Adipocyte (in vitro differentiated cells): ENCODE measurements at regions not wholly inside any gene's neighbourhood (a gene's known extent, or its start where the extent isn't known, plus 50 kb on each side); places are given as distances from the start of the nearest gene placed in this dataset.

Experiments used
- DNase-seq: peaks from one replicate; pipeline ENCODE4 v3.0.0-alpha.2; 2015; ENCODE audit warnings: low read depth
- H3K27me3 ChIP-seq: replicated peaks from 2 replicates; pipeline ENCODE4 v1.7.0; 2013; ENCODE audit warnings: mild to moderate bottlenecking, low read length, moderate library complexity; ENCODE audit not compliant: control insufficient read depth, insufficient read depth
- H3K36me3 ChIP-seq: 2 replicates; pipeline ENCODE4 v1.7.0; 2013; ENCODE audit warnings: low read length, mild to moderate bottlenecking, moderate library complexity; ENCODE audit not compliant: control insufficient read depth, insufficient read depth, severe bottlenecking
- H3K4me1 ChIP-seq: 2 replicates; pipeline ENCODE4 v1.7.0; 2013; ENCODE audit warnings: mild to moderate bottlenecking, low read length, moderate library complexity; ENCODE audit not compliant: control insufficient read depth, insufficient read depth
- H3K4me3 ChIP-seq: 2 replicates; pipeline ENCODE4 v1.7.0; 2013; ENCODE audit warnings: mild to moderate bottlenecking, low read length, moderate library complexity
- H3K9ac ChIP-seq: 2 replicates; pipeline ENCODE4 v1.7.0; 2013; ENCODE audit warnings: mild to moderate bottlenecking, low read length, moderate library complexity
- H3K9me3 ChIP-seq: 2 replicates; pipeline ENCODE4 v1.7.0; 2013; ENCODE audit warnings: mild to moderate bottlenecking, low read length, moderate library complexity; ENCODE audit not compliant: control insufficient read depth

DNA sequence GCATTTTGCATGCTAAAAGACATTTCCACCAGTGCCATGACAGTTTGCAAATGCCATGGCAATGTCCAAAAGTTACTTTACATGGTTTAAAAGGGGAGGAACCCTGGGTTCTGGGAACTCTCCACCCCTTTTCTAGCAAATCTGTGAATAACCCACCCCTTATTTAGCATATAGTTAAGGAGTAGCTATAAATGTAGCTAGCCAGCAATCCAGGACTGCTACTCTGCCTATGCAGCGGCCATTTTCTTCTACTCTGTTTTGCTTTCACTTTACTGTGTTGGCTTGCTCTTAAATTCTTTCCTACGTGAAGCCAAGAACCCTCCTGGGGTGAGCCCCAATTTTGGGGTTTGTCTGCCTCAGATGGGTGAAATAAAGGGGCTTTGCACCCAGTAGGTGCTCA lies 141.0 kb downstream of the PTPN11 start:
- Histone ChIP-seq H3K4me1 (no peaks in the 10 kb centered on the region), H3K9ac (no peak overlapping the region), H3K4me3 (no peak overlapping the region), H3K9me3 (no peaks in the 10 kb centered on the region), H3K27me3 (peaks cover 9% of the 10 kb centered on the region), H3K36me3 (no peaks in the 10 kb centered on the region)
- DNase-seq, result peak; percentile 14

DNA sequence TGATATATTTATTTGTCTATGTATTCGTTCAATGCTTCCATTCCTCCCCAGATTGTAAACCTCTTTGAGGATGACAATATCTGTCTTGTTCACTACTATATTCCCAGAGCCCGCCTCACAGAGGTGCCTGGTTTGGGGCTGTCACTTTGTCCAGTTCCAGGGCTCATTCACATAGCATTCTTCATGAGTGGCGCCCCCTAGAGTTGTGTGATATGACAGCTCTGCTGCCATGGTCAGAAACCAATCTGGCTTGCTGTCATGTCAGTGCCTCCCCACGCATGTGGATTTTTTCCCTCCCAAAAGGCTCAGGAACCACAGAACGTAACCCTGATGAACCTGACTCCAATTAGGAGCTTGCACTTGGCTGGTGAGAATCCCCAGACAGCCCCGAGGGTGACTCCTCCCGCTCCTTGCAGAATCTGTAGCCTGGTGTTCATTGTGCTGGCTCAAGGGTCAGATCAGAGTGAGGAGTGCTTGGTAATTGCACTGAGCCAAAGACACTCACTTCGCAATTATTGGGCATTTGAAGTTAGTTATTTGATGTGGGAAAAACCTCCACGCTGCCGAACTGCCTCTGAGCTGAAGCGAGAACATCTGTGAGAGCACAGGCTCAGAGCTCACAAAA lies 145.5 kb downstream of the PTPN11 start:
- Histone ChIP-seq H3K36me3 (no peaks in the 10 kb centered on the region), H3K27me3 (peaks cover 15% of the 10 kb centered on the region), H3K9ac (no peak overlapping the region), H3K9me3 (no peaks in the 10 kb centered on the region), H3K4me1 (no peaks in the 10 kb centered on the region), H3K4me3 (no peak overlapping the region)
- DNase-seq, result no peak

DNA sequence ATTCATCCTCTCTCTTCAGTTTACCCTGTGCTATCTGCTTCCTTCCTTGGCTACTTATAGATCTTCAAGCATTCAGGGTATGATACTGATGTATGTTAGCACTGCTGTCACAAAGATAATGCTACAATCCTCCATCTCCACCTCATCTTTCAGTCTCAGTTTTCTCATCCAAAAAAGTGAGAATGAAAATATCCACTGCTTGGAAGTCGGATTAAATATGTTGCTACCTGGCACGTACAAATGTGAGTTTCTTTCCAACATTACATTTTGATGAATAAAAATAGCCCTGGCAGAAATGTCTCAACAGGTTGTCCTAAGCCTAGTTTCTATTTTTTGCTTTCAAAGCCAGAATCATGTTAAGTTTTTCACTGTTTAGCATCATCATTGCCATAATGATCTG lies 149.9 kb downstream of the PTPN11 start:
- DNase-seq, result no peak
- Histone ChIP-seq H3K27me3 (peaks cover 20% of the 10 kb centered on the region), H3K9ac (no peak overlapping the region), H3K36me3 (no peaks in the 10 kb centered on the region), H3K4me3 (no peak overlapping the region), H3K9me3 (no peaks in the 10 kb centered on the region), H3K4me1 (no peaks in the 10 kb centered on the region)

DNA sequence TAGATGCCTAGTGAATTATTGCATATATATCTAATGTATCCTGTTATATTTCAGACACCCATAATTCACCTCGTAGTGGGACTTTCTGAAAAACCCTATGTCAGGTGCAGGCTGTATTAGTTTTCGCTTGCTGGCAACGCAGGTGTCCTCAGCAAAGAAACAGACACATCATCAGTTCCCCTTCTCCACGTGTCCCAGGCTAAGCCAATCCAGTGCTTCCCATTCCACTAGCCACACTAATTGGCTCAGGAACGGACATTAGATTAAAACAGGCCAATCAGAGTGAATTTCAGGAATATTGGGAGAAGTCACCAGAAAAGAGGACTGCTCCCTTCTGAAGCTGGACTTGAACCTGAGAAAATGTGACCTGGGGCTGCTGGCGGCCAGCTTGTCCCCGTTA lies 151.3 kb downstream of the PTPN11 start:
- Histone ChIP-seq H3K36me3 (no peaks in the 10 kb centered on the region), H3K9ac (no peak overlapping the region), H3K27me3 (peaks cover 8% of the 10 kb centered on the region), H3K9me3 (no peaks in the 10 kb centered on the region), H3K4me1 (no peaks in the 10 kb centered on the region), H3K4me3 (no peak overlapping the region)
- no peak for DNase-seq

DNA sequence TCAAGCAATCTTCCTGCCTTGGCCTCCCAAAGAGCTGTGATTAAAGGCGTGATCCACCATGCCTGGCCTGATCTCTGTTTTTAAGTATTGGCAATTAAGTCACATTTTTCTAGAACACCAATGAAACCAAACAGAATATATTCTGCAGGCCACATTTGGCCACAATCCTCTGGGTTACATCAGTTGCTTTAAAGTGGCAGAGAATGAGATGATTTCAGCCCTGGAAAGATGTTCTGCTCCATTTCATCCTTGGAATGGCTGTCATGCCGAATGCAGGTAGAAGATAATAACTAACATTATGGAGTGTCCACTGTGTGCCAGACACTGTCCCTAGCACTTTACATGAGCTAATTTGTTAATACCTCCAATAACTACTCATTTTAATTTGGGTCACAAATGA lies 154.4 kb downstream of the PTPN11 start:
- no peaks in the 10 kb centered on the region for H3K36me3 ChIP-seq
- DNase-seq, result no peak
- H3K9ac ChIP-seq, result no peak overlapping the region
- no peaks in the 10 kb centered on the region for H3K9me3 ChIP-seq
- no peaks in the 10 kb centered on the region for H3K4me1 ChIP-seq
- H3K4me3 ChIP-seq, result no peak overlapping the region
- peaks cover 18% of the 10 kb centered on the region for H3K27me3 ChIP-seq

DNA sequence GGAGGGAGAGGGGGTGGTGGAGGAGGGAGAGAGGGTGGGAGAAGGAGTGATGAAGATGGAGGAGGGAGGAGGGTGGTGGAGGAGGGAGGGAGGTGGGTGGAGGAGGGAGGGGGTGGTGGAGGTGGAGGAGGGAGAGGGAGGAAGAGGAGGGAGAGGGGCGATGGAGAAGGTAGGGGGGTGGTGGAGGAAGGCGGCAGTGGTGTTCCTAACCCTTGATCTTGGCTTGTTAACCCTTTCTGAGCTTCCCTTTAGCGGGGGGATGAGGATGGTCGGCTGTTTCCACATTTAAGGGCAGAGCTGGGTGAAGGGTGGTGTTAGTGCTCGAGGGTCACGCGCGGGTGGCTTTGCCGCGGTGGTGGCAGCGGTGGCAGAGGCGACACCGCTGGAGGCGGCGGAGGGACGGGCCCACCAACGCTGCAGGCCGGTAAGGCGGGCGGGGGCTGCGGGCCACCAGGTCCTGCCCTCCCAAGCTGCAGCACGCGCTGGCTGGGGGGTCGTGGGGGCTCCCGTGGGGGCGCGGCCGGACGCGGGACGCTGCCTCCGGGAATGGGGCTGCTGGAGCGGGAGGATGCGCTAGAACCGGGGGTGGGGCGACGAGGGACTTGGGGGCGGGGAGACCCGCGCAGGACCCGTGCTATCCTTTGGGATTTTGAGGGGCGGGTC lies 156.3 kb downstream of the PTPN11 start:
- H3K9ac ChIP-seq, result no peak overlapping the region
- no peak for DNase-seq
- no peak overlapping the region for H3K4me3 ChIP-seq
- no peaks in the 10 kb centered on the region for H3K4me1 ChIP-seq
- peaks cover 2% of the 10 kb centered on the region for H3K9me3 ChIP-seq
- H3K36me3 ChIP-seq, result no peaks in the 10 kb centered on the region
- H3K27me3 ChIP-seq, result peaks cover 23% of the 10 kb centered on the region

DNA sequence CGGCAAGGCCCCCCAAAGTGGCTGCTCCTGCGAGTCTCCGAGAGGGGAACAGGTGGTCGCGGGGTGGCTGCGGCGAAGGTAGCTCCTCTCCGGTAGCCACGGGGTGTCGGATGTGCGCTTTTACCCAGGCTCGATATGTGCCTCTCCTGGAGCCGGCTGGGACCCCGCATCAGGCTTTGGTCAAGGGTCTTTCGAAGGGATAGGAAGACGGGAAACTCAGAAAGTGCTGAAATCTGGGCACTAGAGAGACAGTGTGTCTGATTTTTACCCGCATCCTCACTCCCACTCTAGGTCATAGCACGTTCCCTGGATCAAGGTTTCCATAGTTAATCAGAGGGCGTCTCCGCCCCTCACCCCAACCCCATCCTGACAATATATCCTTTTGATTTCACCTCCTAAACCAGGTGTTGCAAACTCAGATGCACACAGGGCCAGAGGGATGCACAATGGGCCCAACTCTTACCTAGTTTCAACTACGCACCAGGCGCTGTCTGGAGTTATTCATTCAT lies 156.9 kb downstream of the PTPN11 start:
- DNase-seq, result no peak
- no peak overlapping the region for H3K4me3 ChIP-seq
- peaks cover 23% of the 10 kb centered on the region for H3K27me3 ChIP-seq
- H3K4me1 ChIP-seq, result no peaks in the 10 kb centered on the region
- H3K36me3 ChIP-seq, result no peaks in the 10 kb centered on the region
- no peak overlapping the region for H3K9ac ChIP-seq
- peaks cover 2% of the 10 kb centered on the region for H3K9me3 ChIP-seq

DNA sequence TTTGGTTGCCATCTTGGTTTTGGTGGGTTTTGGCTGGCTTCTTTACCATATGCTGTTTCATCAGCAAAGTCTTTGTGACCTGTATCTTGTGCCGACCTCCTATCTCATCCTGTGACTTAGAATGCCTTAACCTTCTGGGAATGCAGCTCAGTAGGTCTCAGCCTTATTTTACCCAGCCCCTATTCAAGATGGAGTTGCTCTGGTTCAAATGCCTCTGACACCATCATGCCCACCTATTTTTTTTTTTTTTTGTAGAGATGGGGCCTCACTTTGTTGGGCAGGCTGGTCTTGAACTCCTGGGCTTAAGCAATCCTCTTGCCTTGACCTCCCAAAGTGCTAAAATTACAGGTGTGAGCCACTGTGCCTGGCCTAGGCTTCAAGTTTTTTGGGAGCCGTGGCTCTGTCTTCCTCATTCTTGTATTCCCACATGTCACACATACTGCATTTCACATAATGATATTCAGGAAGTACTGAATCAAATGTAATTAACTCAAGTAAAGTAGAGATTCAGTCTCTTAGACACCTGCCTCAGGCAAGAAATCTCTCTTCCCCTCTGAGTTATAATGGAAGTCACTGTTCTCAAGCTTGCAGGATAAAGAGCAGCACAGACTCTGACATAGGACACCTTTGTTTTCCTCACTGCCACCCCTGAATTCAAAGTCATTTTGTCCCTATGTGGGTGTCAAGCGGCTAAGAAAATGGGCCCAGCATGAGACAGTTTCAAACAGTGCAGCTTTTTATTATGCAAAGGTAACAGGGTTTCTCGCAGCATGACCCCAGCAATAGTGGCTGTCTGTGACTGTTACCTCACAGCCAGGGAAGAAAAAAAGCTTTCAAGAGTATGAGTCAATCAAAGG lies 159.0 kb downstream of the PTPN11 start:
- Histone ChIP-seq H3K36me3 (no peaks in the 10 kb centered on the region), H3K4me3 (no peak overlapping the region), H3K4me1 (no peaks in the 10 kb centered on the region), H3K9me3 (peaks cover 2% of the 10 kb centered on the region), H3K27me3 (peaks cover 23% of the 10 kb centered on the region), H3K9ac (no peak overlapping the region)
- DNase-seq, result no peak

DNA sequence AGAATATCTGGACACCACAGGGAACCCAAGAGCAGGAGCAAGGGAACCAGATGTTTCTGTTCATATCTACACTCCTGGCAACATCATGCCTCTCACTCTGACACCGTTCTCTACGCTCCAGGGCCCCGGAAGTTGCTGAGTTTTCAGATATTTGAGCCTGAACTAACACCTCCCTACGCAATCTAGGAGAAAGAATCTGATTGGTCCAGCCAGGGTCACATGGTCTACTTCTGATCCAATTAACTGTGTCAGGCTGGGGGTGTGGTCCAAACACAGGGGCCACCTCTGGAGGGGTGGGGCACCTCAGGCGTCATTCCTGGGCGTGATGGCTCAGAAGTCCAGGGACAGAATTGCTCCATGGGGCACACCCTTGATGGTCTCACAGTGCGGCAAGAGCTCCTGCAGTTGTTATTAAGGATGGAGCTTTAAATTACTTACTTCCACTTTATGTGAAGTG lies 165.5 kb downstream of the PTPN11 start:
- H3K9me3 ChIP-seq, result peaks cover 17% of the 10 kb centered on the region
- H3K4me1 ChIP-seq, result no peaks in the 10 kb centered on the region
- no peaks in the 10 kb centered on the region for H3K36me3 ChIP-seq
- DNase-seq, result no peak
- H3K9ac ChIP-seq, result no peak overlapping the region
- no peak overlapping the region for H3K4me3 ChIP-seq
- H3K27me3 ChIP-seq, result no peaks in the 10 kb centered on the region

DNA sequence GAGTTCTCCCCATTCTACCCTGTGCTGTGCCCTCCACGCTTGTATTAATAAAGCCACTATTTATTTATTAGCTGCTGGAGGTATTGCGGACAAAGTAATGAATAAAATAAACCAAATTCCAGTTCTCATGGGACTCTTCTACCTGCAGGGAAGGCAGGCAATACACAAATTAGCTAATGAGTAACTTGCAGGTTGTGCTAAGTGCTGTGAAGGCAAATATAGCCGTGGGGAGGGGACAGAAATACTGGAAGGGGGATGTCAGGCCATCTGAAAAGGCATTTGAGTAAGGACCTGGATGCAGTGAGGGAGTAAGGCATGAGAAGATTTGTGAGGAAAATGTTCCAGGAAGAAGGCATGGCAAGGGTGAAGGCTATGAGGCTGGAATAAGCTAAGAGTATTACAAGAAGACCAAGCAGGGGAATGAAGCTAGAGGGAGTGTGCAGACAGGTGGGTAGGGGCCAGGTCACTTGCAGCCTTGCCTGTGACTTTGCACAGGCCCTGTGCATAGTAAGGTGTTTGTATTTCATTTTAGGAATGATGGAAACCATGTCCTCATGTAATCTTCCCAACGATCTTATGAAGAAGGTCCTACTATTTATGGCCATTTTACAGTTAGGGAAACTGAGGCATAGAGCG lies 167.5 kb downstream of the PTPN11 start:
- peaks cover 17% of the 10 kb centered on the region for H3K9me3 ChIP-seq
- H3K27me3 ChIP-seq, result no peaks in the 10 kb centered on the region
- H3K9ac ChIP-seq, result no peak overlapping the region
- H3K36me3 ChIP-seq, result no peaks in the 10 kb centered on the region
- H3K4me1 ChIP-seq, result no peaks in the 10 kb centered on the region
- DNase-seq, result no peak
- H3K4me3 ChIP-seq, result no peak overlapping the region

DNA sequence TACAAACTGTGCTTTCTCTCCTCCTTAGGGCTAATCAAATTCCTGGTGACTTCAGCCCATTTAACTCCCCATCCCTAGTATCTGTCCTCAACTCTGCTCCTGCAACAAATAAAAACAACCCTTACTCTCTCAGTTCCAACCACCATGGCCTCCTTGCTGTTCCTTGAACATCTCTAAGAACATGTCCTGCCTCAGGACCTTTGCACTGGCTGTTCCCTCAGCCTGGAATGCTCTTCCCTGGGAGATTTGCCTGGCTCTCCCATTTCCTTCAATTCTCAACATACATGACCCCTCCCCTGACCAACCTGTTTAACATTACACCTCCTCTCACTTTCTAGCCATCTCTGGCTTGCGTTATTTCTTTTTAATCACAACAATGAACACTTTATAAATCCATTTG lies 170.5 kb downstream of the PTPN11 start:
- Histone ChIP-seq H3K4me1 (no peaks in the 10 kb centered on the region), H3K4me3 (no peak overlapping the region), H3K36me3 (no peaks in the 10 kb centered on the region), H3K27me3 (peaks cover 7% of the 10 kb centered on the region), H3K9ac (no peak overlapping the region), H3K9me3 (peaks cover 25% of the 10 kb centered on the region)
- DNase-seq, result no peak
